SU-DHL-6 (cell line): ENCODE measurements at regions not wholly inside any gene's neighbourhood (a gene's known extent, or its start where the extent isn't known, plus 50 kb on each side); places are given as distances from the start of the nearest gene placed in this dataset.

Source experiments
- H2AFZ ChIP-seq: fragments of 200-600 bp; sonication (generic); 2 replicates; pipeline ENCODE4 v1.6.1; 2014; ENCODE audit warnings: low read depth, mild to moderate bottlenecking, moderate library complexity, mixed read lengths, antibody characterized with exemption, low read length; ENCODE audit not compliant: severe bottlenecking
- H3F3A ChIP-seq: fragments of 200-600 bp; shearing (Covaris generic); 2 replicates; pipeline ENCODE4 v1.6.0; 2016; ENCODE audit warnings: antibody characterized with exemption, mild to moderate bottlenecking; ENCODE audit not compliant: insufficient read depth
- H3K27ac ChIP-seq: fragments of 200-600 bp; sonication (generic); 2 replicates; pipeline ENCODE4 v1.5.1; 2016; ENCODE audit warnings: low read depth, mild to moderate bottlenecking, low read length, moderate library complexity, mixed read lengths
- H3K27me3 ChIP-seq: fragments of 200-600 bp; sonication (generic), shearing (Covaris generic); 2 replicates; pipeline ENCODE4 v1.6.0; 2014; ENCODE audit warnings: mild to moderate bottlenecking, low read length
- H3K36me3 ChIP-seq: fragments of 200-600 bp; sonication (generic); 2 replicates; pipeline ENCODE4 v1.6.1; 2014; ENCODE audit warnings: mild to moderate bottlenecking, low read length, mixed read lengths
- H3K4me2 ChIP-seq: fragments of 300-600, 200-600 bp; shearing (Covaris generic), sonication (generic); 2 replicates; pipeline ENCODE4 v1.6.0; 2014; ENCODE audit warnings: low read length, low read depth, mild to moderate bottlenecking; ENCODE audit not compliant: poor library complexity, severe bottlenecking
- H3K4me3 ChIP-seq: fragments of 200-600 bp; sonication (generic); 2 replicates; pipeline ENCODE4 v1.5.1; 2014; ENCODE audit warnings: antibody characterized with exemption, low read length, mild to moderate bottlenecking, mixed read lengths; ENCODE audit not compliant: insufficient read depth, poor library complexity, severe bottlenecking
- H3K79me2 ChIP-seq: fragments of 200-600 bp; sonication (generic); 2 replicates; pipeline ENCODE4 v1.6.1; 2014; ENCODE audit warnings: mild to moderate bottlenecking, low read length, moderate library complexity; ENCODE audit not compliant: insufficient read depth
- H3K9ac ChIP-seq: fragments of 200-600 bp; sonication (generic); 2 replicates; pipeline ENCODE4 v1.7.0; 2014; ENCODE audit warnings: mild to moderate bottlenecking, low read length
- H3K9me2 ChIP-seq: fragments of 200-600 bp; sonication (generic); replicated peaks from 2 replicates; pipeline ENCODE4 v1.6.1; 2014; ENCODE audit warnings: low read length; ENCODE audit not compliant: insufficient read depth
- H3K9me3 ChIP-seq: fragments of 200-600 bp; sonication (generic); 2 replicates; pipeline ENCODE4 v1.6.1; 2014; ENCODE audit warnings: low read length, mixed read lengths; ENCODE audit not compliant: insufficient read depth
- H4K20me1 ChIP-seq: fragments of 200-600 bp; sonication (generic); 2 replicates; pipeline ENCODE4 v1.6.1; 2014; ENCODE audit warnings: low read depth, mild to moderate bottlenecking, antibody characterized with exemption, low read length, moderate library complexity, mixed read lengths
- CTCF ChIP-seq: fragments of 200-600 bp; sonication (generic); IDR thresholded peaks from one replicate; pipeline ENCODE4 v1.5.1; 2017; ENCODE audit warnings: antibody characterized with exemption, mild to moderate bottlenecking, low read length, moderate library complexity; ENCODE audit not compliant: insufficient read depth, poor library complexity, severe bottlenecking
- EZH2phosphoT487 ChIP-seq: fragments of 200-600 bp; sonication (generic), shearing (Covaris generic); conservative IDR thresholded peaks from 2 replicates; pipeline ENCODE4 v1.6.1; 2018; ENCODE audit warnings: mild to moderate bottlenecking, antibody characterized with exemption, low read length, moderate library complexity, mixed read lengths

- TF ChIP-seq CTCF (no peak), EZH2phosphoT487 (no peak)
- Histone ChIP-seq H3F3A (no peaks in the 10 kb centered on the region), H3K79me2 (no peaks in the 10 kb centered on the region), H3K4me3 (no peak overlapping the region), H3K4me2 (no peak overlapping the region), H3K9ac (no peak overlapping the region), H3K9me3 (no peaks in the 10 kb centered on the region), H3K27me3 (no peaks in the 10 kb centered on the region), H3K36me3 (no peaks in the 10 kb centered on the region), H3K27ac (no peak overlapping the region), H4K20me1 (no peaks in the 10 kb centered on the region), H2AFZ (no peak overlapping the region), H3K9me2 (no peaks in the 10 kb centered on the region)
These were observed 167.6 kb downstream of the OTUD1 start for GRCh38 chr10:23606456-23606855.

- H3K27me3 ChIP-seq = no peaks in the 10 kb centered on the region
- H4K20me1 ChIP-seq = no peaks in the 10 kb centered on the region
- no peaks in the 10 kb centered on the region for H3K9me3 ChIP-seq
- H3K4me3 ChIP-seq = no peak overlapping the region
- no peak overlapping the region for H3K27ac ChIP-seq
- no peaks in the 10 kb centered on the region for H3F3A ChIP-seq
- H3K9ac ChIP-seq = no peak overlapping the region
- TF ChIP-seq EZH2phosphoT487 = no peak
- TF ChIP-seq CTCF = no peak
- H2AFZ ChIP-seq = no peak overlapping the region
- no peak overlapping the region for H3K4me2 ChIP-seq
- H3K9me2 ChIP-seq = no peaks in the 10 kb centered on the region
- H3K79me2 ChIP-seq = no peaks in the 10 kb centered on the region
- no peaks in the 10 kb centered on the region for H3K36me3 ChIP-seq
These were observed 170.1 kb downstream of the OTUD1 start for GRCh38 chr10:23608926-23609325.

- TF ChIP-seq EZH2phosphoT487 (no peak), CTCF (no peak)
- Histone ChIP-seq H3K79me2 (no peaks in the 10 kb centered on the region), H3K4me2 (no peak overlapping the region), H3K27me3 (no peaks in the 10 kb centered on the region), H3K27ac (no peak overlapping the region), H3K36me3 (no peaks in the 10 kb centered on the region), H3K9me2 (no peaks in the 10 kb centered on the region), H3K4me3 (no peak overlapping the region), H2AFZ (no peak overlapping the region), H4K20me1 (no peaks in the 10 kb centered on the region), H3K9me3 (no peaks in the 10 kb centered on the region), H3F3A (no peaks in the 10 kb centered on the region), H3K9ac (no peak overlapping the region)
These were observed 171.9 kb downstream of the OTUD1 start for GRCh38 chr10:23610626-23611307.
